Ovary (tissue), 3 donors: ENCODE measurements at regions not wholly inside any gene's neighbourhood (a gene's known extent, or its start where the extent isn't known, plus 50 kb on each side); places are given as distances from the start of the nearest gene placed in this dataset.

Experiments
- POLR2A ChIP-seq: fragments of 450-650 bp; IDR thresholded peaks from one replicate; pipeline ENCODE4 v1.6.1; 2017; ENCODE audit warnings: antibody characterized with exemption, mild to moderate bottlenecking, moderate library complexity
- TF ChIP-seq, protein P1 (sequence below), 3 donors: fragments of 450-650 bp in 2 of 3; fragments of 200-600 bp in 1 of 3; IDR thresholded peaks; one replicate each; pipeline versions ENCODE4 v1.5.1 to v1.8.0; 2016 to 2022; ENCODE audit warnings: antibody characterized with exemption in 3 of 3, mild to moderate bottlenecking in 1 of 3
- donor health status: DM: no; HTN: no; CAD: no.

DNA sequence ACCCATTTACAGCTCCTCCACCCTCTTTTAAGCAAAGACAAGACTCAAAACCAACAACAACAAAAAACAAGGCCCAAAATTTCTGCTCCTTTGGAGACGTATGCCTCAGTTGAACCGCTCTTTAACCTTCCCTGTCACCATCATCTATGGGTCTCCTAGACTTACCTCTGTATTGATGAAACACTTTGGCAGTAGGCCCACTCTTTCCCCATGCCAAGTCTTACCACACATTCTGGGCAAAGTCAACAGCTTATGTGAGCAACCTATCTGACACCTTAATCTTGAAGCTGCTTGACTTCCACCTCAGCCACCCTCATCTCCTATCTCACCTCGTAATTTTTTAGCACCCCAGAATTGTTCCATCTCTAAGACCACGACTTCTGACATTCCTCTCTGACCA, 99.7 kb upstream of the CXorf66 start:
- TF ChIP-seq, protein P1, sequence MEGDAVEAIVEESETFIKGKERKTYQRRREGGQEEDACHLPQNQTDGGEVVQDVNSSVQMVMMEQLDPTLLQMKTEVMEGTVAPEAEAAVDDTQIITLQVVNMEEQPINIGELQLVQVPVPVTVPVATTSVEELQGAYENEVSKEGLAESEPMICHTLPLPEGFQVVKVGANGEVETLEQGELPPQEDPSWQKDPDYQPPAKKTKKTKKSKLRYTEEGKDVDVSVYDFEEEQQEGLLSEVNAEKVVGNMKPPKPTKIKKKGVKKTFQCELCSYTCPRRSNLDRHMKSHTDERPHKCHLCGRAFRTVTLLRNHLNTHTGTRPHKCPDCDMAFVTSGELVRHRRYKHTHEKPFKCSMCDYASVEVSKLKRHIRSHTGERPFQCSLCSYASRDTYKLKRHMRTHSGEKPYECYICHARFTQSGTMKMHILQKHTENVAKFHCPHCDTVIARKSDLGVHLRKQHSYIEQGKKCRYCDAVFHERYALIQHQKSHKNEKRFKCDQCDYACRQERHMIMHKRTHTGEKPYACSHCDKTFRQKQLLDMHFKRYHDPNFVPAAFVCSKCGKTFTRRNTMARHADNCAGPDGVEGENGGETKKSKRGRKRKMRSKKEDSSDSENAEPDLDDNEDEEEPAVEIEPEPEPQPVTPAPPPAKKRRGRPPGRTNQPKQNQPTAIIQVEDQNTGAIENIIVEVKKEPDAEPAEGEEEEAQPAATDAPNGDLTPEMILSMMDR (IDR thresholded peaks at IDR 0.05) = no peak
- no peak for TF ChIP-seq POLR2A
